GM13977 (cell line): ENCODE measurements at regions not wholly inside any gene's neighbourhood (a gene's known extent, or its start where the extent isn't known, plus 50 kb on each side); places are given as distances from the start of the nearest gene placed in this dataset.

Source experiments
- DNase-seq: peaks from one replicate; pipeline ENCODE4 v3.0.0; 2012; ENCODE audit warnings: low spot score
- CTCF ChIP-seq: IDR thresholded peaks from 2 replicates; pipeline ENCODE4 v1.5.1; 2012; ENCODE audit warnings: mild to moderate bottlenecking, control low read depth; ENCODE audit not compliant: insufficient read depth; ENCODE audit errors: extremely low read depth, missing control alignments
- in situ Hi-C: fragments of 300-500 bp; cut with MboI; formaldehyde crosslinking; loops from one replicate; pipeline ENCODE4 v1.12.0; 2022; ENCODE audit warnings: low sequenced_read_pairs, low pct_unique_long_range_greater_than_20kb, mixed read lengths, inconsistent platforms; ENCODE audit not compliant: unreplicated experiment

- in situ Hi-C loops, result no loop called here
- no peak for DNase-seq
Observed at GRCh38 chr3:186413615-186414415, 51.8 kb upstream of the DGKG start.

GRCh38 chr3:186411994-186412393, 50.0 kb upstream of the DGKG start:
- no peak for DNase-seq
- no peak for TF ChIP-seq CTCF
- in situ Hi-C loops, result no loop called here

More at GRCh38 chr3:186413615-186414415, 51.8 kb upstream of the DGKG start:
- TF ChIP-seq CTCF, result no peak
